Occipital lobe (tissue), 1 donor: ENCODE measurements at regions not wholly inside any gene's neighbourhood (a gene's known extent, or its start where the extent isn't known, plus 50 kb on each side); places are given as distances from the start of the nearest gene placed in this dataset.
"Not testable (repeated sequence)": the region's sequence is repeated elsewhere in the genome, so short reads cannot be mapped to it uniquely, and the experiment has no call there.

Experiments used
- DNase-seq: peaks from one replicate; lab custom pipeline; 2025; lab: John Stamatoyannopoulos, UW

DNA sequence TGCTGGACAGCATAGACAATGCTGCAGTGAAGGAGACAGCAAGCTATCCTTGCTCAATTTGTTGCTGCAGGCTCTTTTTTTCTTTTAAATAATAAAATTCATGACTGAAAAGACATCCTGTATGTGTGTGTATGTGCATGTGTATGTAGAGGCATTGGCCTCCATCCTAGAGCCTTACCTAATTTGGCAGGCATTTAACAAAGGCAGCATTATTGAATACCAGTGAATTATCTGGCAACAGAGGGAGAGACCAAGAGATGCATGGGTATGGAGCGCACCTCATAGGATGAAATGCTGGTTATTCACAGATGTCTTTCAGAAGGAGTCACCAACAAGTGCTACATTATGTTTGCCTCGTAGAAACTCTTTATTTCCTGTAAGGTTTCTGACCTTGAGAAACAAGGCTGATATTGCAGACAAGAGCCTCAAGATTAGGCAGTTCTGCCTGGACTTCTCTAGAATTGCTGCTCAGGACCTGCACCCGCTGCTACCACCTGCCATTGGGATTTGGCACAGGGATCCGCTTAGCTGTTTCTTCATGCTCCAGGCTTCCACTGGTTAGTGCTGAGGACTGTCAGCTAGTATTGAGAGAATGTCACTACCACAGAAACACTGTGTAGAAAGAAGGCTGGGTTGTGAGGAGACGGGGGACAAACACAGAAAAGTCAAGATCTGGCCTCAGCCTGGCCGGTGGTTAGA, 247.7 kb upstream of the RFX3 start:
- DNase-seq: no peak

DNA sequence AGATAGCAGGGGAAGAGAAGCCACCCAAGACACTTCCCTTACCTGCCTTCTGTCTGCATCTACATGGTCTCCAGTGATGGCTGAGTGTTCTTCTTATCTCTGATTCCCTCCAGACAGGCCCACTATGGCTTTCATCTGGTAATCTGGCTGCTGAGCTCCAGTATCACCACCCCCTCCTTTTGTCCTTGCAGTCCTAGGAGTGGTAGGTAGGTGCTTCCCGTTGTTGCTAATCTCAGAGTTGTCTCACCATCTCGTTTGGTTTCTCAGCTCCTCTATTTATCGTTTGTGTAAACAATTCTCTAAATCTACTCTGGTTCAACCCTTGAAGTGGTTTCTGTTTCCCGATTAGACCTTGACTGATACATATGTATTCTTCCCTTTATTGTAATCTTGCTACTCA, 243.8 kb upstream of the RFX3 start:
- no peak for DNase-seq

DNA sequence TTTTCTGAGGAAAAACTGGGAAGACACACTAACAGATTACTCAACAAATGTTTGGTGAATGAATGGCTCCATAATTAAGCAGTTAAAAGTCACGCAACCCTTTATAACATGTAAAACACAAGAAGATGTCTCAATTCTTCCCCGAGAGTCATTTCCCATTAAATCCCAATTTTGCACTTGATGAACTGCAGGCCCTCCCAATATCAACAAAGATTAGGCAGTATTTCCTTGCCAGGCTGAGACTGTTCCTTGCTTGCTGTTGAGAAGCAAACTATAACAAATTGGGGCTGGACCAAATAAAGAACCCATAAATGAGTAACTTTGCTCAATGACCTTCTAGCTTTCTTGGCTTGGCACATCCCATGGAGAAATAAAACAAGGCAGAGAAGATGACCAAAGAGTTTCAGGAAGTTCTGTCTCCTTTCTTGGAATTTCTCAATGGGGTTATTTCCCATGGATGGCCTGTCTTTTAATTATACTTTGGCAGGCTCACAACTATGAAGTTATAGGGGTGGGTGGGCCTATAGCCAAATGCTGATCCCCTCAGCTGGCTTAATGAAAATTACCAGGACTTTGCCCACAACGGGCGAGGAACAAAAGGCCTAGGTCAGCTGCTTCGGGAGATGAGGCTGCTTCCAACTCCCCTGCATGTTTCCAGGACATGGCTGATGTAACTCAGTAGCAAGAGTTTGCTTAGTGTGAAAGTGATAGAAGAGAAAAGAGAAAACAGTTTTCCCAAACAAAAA, 243.1 kb upstream of the RFX3 start:
- no peak for DNase-seq

DNA sequence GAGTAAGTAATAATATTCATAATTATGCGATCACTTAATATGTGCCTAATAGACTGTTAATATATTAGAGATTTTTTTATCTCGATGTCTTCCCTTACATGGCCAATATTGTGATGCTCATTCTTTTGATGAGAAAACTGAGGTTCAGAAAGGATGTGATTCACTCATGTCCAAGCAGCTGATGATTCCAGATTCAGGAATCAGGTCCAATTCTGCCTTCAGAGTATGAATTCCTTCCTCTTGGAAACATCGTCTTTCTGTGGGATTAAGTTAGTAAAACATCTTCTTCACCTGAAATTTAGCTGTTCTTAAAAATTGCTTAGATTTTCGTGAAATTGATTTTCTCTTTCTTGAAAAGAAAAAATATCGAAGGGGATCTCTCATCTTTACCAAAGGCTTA, 242.5 kb upstream of the RFX3 start:
- no peak for DNase-seq

DNA sequence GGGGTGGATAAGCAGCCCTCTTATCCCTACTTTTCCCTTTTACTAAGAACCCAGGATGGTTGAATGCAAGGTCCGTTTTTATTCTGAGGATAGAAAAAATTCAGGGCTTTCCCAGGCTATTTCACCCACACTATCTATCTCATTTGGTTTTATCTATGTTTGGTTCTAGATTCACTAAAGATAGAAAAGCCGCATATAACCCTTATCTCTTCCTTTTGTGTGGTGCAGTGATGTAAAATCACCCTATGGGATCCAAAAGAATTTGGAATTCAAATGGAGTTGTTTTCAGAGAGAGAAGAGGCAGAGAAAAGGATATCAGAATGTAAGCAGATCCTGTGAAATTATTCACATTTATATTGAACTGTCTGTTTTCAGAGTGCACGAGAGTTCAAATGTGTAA, 236.3 kb upstream of the RFX3 start:
- no peak for DNase-seq

DNA sequence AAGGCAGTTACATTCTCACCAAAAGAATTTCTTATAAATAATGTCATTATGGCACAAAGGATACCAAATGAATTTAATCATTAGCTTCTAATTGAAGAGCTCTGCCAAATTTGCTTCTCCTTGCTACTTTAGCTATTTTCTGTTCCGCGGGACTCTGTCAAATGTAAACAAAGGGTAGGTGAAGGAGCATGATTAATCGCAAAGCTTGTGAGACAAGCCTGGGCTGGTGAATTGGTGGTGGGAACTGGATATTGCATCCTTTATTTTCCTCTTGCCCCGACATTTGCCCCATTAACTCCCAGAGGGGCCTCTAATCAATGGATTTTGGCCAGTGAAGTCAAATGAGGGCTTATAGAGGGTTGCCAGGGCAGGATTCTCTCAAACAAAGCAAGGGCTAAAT, 234.2 kb upstream of the RFX3 start:
- DNase-seq: no peak

DNA sequence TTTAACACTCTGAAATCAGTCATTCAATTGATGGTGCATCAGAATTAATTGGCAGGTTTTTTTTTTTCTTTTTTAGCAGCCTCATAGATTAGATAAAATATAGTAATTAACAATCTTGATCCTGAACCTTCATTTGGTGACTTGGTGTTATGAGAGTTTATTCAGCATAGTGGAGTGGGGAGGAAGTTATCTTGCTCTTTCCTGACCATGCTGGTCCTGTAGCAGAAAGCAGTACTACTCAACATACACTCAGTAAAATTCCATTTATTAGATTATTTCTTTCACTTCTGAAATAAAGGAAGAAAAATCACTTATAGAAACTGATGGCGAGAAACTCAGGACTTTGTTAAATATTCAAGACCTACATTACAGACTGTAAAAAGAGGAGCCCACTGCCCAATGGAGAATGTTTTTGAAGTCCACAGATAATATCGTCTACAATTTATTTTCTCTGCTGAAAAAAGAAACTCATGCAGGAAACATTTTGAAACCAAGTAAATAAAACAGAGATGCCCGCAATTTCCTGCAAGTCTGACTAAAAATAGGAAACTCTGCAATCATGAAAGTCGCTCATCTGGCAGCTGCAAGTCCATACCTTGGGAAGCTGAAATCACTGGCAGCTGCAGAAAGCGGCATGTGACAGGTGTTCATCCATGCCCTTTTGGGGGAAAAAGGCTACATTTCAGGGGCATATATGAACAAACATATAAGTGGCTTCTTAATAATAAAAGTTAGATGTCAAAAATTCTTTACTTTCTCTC, 233.2 kb upstream of the RFX3 start:
- DNase-seq: no peak

DNA sequence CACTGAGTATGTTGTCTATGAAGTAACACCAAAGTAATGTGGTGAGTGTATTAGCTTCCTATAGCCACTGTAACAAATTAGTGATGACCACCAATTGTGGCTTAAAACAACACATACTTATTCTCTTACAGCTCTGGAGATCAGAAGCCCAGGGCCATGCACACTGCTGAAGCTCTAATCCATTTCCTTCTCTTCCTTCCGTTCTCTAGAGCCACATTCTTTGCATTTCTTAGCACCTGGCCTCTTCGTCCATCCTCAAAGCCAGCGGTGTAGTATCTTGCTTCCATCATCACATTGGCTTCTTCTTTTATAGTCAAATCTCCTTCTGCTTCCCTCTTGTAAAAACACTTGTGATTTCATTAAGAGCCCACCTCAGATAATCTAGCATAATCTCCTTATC, 230.3 kb upstream of the RFX3 start:
- no peak for DNase-seq

DNA sequence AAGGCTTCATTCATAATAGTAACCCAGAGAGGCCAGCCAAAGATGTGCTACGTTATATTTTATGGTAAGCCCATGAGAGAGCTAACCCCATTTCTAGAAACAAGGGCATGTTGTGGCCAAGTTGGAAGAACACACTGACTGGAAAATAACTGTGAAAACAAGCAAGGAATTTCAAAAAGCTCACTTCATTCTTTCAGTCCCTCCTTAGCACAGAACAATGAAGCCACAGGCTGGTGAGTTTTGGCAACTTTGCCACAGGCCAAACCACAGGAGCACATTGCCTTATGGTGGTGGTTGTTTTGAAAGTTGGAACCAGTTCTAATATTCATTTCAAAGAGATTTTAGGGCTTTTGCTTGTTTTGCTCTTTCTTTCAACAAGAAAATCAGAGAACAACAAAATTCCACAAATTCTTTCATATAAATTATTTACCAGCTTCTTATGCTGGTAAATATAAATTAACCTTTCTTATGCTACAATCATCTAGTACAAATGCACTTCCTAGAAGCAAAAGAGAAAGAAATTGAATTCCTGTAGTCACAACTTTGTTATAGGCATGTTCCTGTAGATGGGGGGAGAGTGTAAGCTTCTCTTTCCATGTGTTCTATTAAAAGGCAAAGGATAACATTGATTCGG, 225.4 kb upstream of the RFX3 start:
- DNase-seq: no peak

DNA sequence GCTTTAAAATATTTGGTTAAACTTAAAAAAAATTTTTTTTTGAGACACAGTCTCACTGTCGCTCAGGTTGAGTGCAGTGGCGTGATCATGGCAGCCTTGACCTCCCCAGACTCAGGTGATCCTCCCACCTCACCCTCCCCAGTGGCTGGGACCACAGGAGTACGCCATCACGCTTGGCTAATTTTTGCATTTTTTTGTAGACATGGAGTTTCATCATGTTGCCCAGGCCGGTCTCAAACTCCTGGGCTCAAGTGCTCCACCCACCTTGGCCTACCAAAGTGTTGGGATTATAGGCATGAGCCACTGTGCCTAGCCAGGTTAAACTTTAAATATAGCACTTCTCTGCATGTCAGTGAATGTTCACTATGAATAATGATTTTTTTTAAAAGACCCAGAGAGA, 224.5 kb upstream of the RFX3 start:
- no peak for DNase-seq

DNA sequence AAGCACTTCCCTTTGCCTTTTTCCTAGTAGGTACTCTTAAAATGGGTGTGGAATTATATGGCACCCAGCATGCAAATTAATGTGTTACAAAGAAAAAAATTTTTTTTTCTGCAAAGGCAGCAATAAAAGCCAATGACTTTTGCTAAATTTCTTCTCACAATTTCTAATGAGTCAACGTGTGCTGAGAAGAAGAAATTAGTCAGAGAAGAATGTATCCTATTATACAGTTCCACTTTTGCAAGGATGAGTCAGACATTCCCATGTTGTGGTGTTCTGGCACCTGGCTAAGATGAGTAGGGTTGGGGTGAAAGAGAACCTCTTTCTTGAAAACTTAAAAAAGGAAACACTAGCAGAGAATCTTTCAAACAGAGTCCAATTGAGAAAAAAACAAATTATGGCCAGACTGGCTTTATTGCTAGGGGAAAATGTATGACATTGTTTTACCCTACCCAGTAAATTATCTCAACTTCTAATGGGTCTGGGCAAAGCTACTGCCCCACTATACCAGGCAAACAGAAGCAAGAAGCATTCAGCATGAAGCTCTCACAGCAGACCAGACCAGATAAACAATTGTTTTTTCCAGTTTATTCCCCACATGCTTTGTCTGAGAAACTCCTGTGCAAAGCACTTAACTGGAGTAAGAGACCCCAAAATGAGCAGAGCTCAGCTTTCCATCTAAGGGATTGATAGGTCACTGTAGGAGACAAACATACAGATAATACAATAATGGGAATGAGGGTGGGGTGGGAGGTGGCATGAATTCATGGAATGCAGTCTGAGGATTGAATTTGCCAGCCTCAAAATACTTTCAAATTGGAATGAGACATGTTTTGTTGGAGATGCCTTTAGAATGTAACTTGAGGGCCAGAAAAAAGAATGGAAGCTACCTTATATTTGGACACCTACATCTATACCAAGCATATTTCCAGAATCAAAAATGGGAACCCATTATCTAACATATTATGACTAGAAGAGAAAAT, 220.8 kb upstream of the RFX3 start:
- no peak for DNase-seq

DNA sequence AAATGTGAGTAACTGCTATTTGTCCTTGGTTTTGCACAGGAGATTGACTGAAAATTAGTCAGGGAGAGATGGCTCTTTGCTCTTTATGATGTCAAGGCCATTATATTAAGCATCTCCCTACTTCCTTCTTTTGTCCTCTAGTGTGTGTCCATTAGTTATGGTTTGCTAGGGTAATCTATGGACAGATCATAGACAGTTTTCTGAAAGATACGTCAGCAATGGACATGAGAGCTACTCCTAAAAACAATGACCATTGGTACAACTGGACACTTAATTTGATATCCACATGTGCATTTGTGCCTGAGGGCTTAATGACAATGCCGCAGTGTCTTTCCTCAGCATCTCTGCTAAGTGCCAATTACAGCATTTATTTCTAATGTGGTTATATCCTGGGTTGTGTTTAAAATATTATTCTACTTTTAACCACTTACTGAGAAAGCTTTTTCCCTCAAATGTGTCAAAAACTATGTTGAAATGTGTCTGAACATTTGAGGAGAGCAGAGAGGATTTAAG, 218.2 kb upstream of the RFX3 start:
- no peak for DNase-seq

DNA sequence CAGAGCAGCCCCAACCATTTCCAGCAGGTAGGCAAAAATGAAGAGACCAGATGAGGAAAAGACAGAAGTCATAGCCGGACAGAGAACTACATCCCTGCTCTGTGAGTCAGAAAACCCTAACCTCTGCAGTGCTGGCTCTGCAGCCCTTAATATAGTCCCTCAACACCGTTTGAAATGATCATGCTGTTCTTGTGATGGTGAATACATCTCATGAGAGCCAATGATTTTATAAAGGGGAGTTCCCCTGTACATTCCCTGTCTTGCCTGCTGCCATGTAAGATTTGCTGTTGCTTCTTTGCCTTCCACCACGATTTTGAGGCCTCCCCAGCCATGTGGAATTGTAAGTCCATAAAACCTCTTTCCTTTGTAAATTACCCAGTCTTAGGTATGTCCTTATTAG, 216.8 kb upstream of the RFX3 start:
- no peak for DNase-seq

DNA sequence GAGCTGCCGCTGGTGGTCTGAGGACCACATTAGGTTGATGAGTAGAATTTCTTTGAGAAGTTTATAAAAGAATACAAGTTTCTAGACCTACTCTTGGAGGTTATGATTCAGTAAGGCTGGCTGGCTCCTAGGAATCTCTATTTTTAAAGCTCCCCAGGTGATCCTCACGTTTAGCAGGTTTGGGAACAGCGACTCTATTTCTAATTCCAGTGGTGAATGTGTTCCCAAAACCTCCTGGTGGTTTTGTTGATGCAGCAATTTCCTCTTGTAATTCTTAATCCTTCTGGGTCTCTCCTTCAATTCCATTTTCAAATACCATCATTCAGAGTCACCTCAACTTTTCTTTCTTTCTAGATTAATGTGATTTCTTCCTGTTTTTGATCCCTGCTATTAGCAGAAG, 215.9 kb upstream of the RFX3 start:
- DNase-seq: no peak

DNA sequence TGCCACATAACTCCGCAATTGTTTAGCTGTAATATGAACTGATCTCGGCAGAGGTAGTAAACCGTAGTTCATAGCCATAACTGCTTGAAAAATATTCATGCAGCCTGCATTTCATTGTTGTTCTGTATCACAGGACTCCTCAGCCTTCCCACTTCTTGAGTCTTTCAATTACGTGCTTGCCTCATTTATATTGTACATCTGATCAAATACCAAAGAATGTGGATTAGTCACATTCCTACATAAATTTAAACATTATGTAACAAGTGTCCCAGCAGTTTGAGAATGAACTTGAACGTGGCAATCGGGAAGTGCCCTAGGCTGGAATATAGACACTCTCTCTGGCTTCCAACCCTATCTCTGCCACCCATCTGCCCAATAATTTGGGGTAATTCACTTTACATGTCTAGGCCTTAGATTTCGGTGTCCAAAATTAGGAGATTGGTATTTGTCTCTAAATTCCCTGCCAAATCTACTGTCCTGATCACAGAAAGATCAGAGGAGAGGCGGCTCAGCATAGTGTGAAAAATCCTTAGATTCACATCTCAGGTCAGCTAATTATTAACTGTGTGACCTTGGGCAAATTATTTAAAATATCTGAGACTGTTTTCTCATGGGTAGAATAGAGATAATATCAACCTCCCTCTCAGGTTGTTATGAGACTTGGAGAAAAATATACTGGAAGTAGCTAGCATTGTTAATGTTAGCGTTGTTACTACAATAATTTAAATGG, 215.1 kb upstream of the RFX3 start:
- no peak for DNase-seq

DNA sequence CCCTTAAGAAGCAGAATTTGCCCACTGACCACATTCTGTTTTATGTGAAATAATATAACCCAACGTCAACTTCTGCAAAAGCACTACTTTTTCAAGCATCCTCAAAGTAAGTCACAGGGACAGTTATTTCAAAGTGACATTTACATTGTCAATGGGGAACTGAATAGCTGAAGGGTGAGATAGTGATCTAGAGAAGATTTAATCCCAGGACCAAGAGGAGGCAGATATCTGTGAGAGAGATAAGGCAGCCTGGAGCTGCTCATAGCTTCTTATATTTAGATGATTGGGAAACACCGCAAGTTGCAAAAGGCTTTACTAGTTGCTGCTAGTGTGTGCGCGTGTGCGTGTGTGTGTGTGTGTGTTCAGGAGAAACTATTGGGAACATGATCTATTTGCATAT, 210.4 kb upstream of the RFX3 start:
- no peak for DNase-seq

DNA sequence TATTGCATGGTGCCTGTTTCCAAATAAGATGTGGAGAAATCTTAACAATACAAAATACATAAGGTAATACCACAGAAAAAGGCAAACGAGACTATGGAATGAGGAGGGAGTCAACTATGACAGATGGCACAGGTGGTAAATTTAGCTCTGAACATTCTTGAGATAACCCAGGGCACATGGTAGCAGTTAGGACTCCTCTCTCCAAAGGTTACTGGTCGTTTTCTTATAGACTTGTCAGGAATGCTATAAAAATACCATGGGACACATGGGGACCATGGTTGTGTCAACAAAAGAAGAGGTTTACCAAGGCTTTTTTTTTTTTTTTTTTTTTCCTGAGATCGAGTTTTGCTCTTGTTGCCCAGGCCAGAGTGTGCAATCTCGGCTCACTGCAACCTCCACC, 209.4 kb upstream of the RFX3 start:
- DNase-seq: no peak

DNA sequence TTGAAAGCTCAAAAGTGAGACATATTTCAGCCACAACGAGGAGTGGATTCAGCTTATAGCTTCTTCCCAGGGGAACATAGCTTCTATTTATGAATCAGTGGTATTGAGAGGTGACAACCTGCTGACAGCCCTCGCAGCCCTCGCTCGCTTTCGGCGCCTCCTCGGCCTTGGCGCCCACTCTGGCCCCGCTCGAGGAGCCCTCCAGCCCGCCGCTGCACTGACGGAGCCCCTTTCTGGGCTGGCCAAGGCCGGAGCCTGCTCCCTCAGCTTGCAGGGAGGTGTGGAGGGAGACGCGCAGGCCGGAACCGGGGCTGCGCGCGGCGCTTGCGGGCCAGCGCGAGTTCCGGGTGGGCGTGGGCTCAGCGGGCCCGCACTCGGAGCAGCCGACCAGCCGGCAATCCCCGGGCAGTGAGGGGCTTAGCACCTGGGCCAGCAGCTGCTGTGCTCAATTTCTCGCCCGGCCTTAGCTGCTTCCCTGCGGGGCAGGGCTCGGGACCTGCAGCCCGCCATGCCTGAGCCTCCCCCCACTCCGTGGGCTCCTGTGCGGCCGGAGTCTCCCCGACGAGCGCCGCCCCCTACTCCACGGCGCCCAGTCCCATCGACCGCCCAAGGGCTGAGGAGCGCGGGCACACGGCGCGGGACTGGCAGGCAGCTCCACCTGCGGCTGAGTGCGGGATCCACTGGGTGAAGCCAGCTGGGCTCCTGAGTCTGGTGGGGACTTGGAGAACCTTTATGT, 207.9 kb upstream of the RFX3 start:
- DNase-seq: not testable (repeated sequence)

DNA sequence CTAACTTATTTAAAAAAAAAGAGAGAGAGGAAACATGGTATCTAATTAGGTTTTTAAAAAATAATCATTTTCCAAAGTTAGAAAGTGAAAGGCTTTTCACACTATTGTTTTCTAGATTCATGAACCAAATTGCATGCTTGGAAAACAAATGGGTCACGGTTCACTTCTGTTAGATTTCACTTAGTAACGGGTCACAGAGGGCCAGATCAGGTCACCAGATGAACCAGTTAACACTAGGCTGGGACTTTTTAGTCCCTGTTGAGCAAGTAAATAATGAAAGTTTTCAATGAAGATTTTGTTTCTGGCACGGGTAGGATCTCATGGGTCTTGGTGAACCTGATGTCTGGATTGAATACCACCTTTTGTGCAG, 207.2 kb upstream of the RFX3 start:
- DNase-seq: no peak
